HG02973 (cell line): ENCODE measurements at regions not wholly inside any gene's neighbourhood (a gene's known extent, or its start where the extent isn't known, plus 50 kb on each side); places are given as distances from the start of the nearest gene placed in this dataset.
"Not testable (repeated sequence)": the region's sequence is repeated elsewhere in the genome, so short reads cannot be mapped to it uniquely, and the experiment has no call there.

Experiments used
- ATAC-seq: cut with Tn5 transposase; IDR thresholded peaks from one replicate; pipeline ENCODE4 v1.9.1; 2021; ENCODE audit warnings: moderate library complexity; ENCODE audit not compliant: unreplicated experiment

DNA sequence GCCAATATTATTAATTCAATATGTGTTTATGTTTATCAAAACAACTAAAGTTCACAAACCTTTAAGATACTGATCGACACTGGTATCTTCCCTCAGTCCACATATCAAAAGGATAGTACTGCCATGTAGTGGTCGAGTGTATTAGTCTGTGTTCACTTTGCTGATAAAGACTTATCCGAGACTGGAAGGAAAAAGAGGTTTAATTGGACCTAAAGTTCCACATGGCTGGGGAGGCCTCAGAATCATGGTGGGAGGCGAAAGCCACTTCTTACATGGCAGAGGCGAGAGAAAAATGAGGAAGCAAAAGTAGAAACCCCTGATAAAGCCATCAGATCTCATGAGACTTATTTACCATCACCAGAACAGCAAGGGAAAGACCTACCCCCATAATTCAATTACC, 325.4 kb upstream of the PHF14 start:
- no peak for ATAC-seq

DNA sequence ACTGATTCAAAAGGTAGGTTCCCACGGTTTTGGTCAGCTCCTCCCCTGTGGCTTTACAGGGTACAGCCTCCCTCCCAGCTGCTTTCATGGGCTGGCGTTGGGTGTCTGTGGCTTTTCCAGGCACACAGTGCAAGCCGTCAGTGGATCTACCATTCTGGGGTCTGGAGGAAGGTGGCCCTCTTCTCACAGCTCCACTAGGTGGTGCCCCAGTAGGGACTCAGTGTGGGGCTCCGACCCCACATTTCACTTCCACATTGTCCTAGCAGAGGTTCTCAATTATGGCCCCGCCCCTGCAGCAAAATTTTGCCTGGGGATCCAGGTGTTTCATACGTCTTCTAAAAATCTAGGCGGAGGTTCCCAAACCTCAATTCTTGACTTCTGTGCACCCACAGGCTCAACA, 324.6 kb upstream of the PHF14 start:
- ATAC-seq, result not testable (repeated sequence)

DNA sequence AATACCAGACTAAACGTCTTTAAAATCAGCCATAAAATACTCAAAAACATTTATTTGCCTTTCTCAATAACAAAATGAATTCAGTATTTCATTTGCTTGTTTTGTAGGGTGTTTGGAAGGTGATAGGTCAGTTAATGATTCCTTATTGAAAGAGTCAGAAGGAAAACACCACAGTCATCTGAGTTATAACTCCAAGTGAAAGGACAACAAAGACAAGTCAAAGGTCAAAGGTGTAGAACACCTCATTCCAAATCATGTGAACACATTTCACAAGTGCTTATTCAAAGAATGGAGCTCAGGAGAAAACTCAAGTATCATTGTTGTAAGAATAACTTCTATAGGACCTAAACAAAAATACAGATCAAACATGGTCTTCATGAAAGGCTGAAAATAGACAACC, 318.6 kb upstream of the PHF14 start:
- no peak for ATAC-seq

DNA sequence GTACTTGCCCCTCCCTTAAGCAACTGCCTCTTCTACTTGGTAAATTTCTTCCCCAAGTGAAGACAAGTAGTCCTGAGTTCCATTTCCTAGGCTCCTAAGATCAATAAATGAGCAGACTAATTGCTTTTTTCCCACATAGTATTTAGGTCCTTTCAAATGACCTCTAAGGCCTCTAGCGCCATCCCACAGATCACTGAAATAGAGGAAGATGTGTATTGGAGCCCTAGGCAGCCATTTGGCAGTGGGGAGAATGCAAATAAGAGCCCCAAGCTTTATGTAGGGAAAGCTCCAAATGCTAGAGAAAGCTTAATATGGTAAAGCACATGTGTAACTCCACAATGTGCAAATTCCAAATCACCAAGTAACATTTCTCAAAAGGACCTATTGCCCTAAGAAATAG, 316.5 kb upstream of the PHF14 start:
- ATAC-seq, result no peak

DNA sequence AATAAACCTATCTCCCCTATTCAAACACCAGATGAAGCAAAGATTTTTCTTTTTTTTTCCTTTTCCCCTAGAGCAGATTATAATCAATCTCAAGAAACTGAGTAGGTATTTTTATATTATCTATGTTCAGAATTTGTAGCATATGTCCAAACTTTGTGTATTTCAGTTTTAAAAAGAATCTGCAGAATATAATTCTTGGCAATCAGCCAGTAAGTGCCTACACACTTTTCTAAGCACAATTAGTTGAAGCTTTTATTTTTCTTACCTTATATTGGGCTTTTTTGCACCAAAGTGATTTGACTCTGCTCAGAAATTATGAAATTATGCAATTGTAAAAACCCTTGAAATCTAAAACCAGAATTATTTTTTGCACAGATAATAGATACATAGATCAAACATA, 315.8 kb upstream of the PHF14 start:
- no peak for ATAC-seq

DNA sequence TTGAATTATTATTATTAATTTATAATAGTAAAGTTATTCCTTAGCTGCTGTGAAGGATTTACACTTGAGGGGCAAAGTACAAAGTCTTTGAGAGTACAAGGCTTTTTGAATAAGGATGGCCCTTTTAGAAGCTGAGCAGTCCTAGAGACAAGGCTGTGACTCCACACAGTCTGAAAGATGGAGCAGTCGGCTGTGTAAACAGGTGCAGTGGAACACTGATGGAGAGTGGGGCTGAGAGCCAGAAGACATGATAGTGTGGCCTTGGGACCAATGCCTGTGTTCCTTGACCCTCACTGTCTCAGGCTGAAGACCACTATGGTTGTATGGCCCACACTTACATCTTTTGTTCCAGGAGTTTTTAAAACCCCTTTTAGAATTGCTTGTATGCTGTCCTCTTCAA, 311.2 kb upstream of the PHF14 start:
- no peak for ATAC-seq

DNA sequence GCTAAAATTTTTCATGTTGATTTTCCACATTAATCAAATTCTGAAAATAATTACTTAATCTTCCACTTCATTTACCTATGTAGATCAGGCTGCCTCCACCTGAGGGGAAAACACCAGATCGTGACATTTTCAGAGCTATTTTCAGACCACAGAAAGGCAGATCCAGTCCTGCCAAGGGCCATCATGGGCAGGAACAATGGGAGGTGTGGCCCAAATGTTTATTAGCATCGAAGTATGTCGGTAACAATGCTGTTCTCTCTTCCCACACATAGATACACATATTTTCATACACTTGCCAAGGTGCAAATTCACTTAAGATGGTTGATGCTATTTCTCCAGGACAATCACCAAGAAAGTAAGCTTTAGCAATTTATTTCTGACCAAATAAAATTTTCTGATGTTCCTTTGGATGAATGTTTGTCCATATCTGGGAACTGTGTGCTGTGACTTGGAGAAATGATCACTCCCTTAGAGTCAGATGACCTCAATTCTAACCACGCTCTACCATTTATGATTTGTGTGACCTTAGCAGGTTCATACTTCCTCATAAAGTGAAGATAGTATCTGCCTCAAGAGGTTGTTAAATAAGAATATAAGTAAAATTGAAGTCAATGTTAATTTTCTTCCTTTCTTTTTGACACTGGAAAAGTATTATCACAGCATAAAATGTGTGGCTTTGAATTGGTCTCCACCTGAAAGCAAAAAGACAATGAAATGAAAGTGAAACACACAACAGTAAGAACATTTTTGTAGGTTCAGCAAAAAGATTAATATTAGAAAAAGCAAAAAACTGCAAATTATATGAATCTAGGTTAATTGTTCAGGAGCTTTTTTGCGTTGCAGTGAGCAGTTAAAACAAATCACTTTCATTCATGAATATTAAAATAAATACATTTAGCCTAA, 310.4 kb upstream of the PHF14 start:
- no peak for ATAC-seq

DNA sequence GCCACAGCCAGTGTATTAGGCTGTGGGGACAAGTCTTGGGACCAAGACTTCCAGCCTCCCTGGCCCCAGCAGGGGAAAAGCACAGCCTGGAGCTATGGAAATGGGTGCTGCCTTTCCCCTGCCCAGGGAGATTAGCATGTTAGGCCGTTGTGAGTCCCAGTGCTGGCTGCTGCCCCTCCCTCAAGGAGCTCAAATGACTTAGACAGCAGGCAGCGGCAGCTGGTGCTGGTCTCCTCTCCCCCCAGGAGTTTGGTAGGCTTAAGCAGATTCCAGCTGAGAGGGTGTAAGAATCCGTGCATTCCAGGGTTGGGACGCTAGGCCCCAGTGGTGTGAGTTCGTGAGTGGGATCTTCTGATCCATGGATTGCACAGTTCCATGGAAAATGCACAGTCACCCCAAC, 301.5 kb upstream of the PHF14 start:
- ATAC-seq, result no peak

DNA sequence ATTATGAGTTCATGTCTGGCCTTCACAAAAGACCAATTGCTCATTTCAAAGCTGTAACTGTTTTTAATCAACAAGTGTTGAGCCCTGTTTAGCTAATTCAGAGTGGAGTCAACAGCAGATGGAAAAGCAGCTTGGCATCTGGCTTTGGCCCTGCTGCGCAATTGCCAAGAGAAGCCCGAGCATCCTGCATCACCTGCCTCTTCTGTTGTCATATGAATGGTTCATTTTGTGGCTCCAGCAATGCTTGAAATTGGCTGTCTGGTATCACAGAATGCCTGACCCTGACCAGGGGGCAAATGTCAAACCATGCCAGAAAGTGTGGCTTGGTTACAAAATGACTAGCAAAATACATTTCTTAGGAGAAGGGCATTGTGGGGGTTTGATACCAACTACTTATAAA, 296.5 kb upstream of the PHF14 start:
- ATAC-seq, result no peak

DNA sequence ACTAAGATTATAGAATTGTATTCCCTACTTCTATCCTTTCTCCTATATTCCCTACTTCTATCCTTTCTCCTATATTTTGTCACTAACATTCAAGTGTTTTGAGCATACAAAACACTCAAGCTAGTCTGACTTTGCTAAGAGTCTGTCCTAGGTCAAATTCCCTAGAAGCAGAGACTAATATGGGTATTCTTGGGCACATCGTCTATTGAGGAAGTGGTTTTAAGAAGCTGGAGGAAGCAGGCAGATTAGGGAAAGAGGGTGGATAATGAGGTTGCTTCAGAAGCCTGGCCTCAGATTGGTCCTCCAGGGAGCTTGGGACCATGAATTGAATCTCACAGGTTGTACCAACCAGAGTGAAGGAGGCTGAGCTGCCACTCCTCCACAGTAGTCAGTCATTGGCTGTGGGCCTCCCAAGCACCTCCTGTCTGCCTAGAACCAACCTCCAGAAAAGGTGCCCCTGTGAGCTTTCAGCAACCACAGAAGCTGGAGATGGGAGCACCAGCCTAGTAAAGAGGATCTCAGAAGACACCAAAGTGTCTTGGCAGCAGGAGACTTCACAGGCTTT, 295.9 kb upstream of the PHF14 start:
- no peak for ATAC-seq

DNA sequence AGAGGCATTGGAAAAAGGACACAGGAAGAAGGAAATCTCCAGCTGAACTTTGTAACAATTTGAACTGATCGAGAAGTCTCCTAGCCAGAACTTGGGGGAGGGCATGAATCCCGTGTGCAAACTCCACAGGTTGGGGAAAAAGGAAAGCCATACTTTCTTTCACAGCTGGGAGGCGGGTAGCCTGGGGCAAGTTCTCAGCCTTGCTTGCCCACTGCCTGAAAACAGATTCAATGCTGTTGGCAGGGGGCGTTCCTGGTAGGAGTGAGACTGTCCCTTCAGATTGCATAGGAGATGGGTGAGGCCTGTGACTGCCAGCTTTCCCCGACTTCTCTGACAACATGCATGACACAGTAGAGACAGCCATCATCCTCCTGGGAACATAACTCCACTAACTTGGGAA, 289.1 kb upstream of the PHF14 start:
- ATAC-seq, result no peak

DNA sequence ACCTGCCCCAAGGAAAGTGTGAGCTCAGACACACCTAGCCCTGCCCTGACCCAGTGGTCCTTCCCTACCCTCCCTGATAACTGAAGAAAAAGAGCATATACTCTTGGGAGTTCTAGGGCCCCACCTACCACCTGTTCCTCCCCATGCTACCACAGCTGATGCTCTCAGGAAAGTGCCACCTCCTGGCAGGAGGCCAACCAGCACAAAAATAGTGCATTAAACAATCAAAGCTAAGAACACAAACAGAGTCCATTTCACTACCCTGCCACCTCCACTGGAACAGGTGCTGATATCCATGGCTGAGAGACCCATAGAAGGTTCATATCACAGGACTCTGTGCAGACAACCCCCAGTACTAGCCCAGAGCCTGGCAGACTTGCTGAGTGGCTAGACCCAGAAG, 288.6 kb upstream of the PHF14 start:
- no peak for ATAC-seq

DNA sequence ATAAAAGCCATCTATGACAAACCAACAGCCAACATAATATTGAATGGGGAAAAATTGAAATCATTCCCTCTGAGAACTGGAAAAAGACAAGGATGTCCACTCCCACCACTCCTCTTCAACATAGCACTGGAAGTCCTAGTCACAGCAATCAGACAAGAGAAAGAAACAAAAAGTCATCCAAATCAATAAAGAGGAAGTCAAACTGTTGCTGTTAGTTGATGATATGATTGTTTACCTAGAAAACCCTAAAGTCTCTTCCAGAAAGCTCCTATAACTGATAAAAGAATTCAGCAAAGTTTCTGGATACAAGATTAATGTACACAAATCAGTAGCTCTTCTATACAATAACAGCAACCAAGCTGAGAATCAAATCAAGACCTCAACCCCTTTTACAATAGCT, 285.1 kb upstream of the PHF14 start:
- ATAC-seq, result no peak

DNA sequence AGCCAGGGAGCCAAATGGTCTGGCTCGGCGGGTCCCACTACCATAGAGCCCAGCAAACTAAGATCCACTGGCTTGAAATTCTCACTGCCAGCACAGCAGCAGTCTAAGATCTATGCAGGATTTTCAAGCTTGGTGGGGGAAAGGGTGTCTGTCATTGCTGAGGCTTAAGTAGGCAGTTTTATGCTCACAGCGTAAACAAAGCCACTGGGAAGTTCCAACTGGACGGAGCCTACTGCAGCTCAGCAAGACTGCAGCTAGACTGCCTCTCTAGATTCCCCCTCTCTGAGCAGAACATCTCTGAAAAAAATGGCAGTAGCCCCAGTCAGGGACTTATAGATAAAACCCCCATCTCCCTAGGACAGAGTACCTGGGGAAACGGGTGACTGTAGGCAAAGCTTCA, 277.6 kb upstream of the PHF14 start:
- ATAC-seq, result no peak

DNA sequence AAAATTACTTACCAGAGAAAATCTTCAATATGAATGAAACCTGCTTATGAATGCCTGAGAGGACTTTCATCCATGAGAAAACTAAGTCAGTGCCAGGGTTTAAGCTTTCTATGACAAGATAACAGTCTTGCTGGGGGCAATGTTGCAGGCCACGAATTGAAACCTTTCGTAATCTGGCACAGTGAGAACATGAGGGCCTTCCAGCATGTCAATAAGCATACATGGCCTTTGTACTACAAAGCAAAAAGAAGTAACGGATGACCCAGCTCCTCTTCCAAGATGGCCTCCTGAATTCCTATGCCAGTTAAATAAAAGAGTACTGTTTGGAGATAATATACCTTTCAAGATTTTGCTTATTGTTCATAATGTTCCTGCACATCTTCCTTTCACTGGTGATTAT, 270.6 kb upstream of the PHF14 start:
- ATAC-seq, result no peak

DNA sequence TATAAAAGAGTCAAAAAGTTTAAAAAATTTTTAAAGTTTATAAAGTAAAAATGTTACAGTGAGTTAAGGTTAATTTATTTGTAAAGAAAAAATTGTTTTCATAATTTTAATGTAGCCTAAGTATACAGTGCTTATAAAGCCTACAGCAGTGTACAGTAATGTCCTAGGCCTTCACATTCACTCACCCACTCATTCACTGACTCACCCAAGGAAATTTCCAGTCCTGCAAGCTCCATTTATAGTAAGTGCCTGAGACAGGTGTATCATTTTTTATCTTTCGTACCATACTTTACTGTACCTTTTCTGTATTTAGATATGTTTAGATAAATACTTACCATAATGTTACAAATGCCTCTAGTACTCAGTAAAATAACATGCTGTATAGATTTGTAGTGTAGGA, 269.7 kb upstream of the PHF14 start:
- ATAC-seq, result no peak

DNA sequence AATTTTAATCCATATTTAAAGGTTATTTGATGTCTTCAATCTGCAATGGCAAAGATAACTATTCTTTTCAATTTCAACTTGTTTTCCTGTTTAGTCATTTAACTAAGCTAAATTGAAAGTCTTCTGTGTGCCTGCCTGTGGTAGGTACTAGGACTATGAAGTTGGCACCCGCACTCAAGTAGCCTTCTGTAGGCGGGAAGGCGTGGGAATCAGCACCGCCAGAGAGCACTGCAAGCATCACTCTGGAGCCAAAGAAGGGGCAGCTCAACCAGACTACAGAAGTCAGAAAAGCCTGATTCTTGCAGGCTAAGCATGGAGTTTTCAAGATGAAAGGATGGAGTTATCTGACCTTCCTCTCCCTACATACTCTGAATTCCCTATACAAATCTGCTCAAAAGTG, 269.0 kb upstream of the PHF14 start:
- ATAC-seq, result no peak

DNA sequence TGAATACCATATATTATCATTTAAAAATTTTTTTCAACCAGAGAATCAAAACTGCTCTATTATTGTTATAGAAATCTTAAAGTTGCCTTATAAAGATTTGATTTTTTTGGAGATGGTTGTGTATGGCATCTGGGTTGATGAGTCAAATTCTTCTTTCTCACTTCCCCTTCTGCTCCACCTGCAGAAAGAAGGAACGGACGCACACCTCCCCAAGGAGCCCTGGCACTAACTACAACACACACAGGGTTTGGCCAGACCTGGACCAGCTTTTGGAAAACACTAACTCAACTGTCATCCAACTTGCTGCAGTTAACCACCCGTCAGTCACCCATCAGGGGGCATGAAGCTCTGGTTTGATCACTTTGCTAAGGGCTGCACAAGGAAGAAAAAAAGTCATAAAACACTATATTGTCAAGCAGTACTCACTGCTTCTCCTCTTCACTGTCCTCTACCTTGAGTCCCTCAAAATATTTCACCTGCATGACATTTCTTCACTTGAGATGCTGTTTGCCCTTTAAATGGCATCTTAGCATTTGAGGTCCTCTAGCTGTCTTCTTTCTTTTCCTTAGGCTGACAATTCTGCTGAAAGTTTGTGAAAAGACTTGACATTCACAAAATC, 266.7 kb upstream of the PHF14 start:
- ATAC-seq, result peak; percentile 100

DNA sequence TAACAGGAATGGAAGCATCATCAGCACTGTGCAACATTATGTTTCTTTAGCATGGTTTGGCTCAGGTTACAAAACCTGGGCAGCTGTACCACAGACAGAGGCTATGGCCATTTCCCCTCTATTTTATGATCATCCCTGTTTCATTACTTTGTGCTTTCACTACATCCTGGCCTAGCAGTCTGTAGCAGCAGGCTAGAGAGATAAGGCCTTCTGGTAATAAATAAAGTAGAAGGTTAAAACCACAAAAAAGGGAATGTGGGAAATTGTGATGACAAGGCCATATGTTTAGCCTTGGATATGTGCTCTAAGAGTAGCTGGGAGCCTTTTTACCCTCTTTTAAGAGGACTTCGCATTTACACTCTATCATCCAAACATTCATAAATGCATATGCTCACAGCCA, 266.2 kb upstream of the PHF14 start:
- peak; percentile 22 for ATAC-seq

DNA sequence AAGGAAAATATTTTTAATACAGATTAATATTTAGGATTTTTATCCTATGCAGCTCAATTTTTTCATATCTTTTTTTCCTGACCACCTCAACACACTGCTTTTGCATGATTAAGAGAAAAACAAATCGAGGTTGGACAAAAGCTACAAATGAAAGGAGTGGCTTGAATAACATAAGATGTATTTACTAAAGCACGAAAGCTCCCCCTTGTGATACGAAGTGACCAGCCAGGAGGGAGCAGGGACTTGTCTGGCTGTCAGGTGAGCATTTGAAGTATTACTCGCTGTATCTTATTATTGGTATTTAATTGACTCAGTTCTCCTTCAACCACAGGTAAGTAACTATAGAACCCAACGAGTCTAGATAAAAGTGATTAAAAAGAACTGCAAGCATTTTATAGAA, 265.2 kb upstream of the PHF14 start:
- no peak for ATAC-seq

DNA sequence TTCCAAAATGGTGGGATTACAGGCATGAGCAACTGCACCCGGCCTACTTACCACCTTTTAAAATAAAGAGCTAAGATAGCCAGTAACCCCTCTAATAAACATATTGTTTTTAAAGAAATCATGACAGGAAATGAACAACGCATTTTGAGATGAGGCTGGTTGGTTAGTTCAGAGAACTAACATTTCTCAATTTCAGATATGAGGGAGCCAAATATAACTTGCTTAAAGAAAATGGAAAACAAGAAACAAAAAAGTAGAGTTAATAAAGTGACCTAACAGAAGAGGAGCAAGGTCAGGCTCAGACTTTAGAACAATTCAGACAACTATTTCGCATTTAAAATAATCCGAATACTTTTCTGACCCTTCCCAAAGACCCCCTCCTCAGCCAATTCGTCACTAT, 254.9 kb upstream of the PHF14 start:
- ATAC-seq, result no peak

DNA sequence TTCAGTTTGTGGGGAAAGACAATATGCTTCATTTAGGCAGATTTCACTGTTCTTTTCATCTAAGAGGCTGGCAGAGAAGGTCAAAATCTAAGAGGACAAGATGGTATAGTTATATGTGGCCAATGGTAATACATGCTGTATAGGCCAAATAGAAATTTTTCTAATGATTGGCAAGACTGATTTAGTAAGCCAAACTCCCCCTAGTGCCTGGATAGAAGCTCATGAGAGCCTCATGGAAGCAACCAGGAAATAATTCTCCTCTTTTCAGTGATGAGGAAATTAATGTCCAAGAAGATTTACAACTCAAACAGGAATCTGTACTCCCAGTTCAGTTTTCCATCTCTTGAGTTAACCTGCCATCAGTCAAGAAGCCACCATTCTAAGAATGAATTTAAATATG, 253.6 kb upstream of the PHF14 start:
- no peak for ATAC-seq
